Central memory CD8-positive, alpha-beta T cell (primary cell): ENCODE measurements at regions not wholly inside any gene's neighbourhood (a gene's known extent, or its start where the extent isn't known, plus 50 kb on each side); places are given as distances from the start of the nearest gene placed in this dataset.

ENCODE experiments used
- ATAC-seq: fragments of 150-1000 bp; cut with Tn5 transposase; replicated peaks from 2 replicates; pipeline ENCODE4 v1.10.0; 2022; ENCODE audit warnings: mild to moderate bottlenecking, moderate FRiP score, moderate number of reproducible peaks; ENCODE audit not compliant: poor library complexity, severe bottlenecking; ENCODE audit errors: extremely low read depth
- DNase-seq, 2 donors: peaks; one replicate each; pipeline ENCODE4 v3.0.0; 2021; ENCODE audit warnings: low spot score in 2 of 2
- H3K27ac Mint-ChIP-seq: one replicate; pipeline ENCODE4 v1.8.0; 2022; ENCODE audit warnings: low read depth, mild to moderate bottlenecking, moderate library complexity, mixed read lengths
- H3K27me3 Mint-ChIP-seq: one replicate; pipeline ENCODE4 v1.8.0; 2022; ENCODE audit warnings: mixed read lengths
- H3K36me3 Mint-ChIP-seq: one replicate; pipeline ENCODE4 v1.8.0; 2022; ENCODE audit warnings: mild to moderate bottlenecking, moderate library complexity, mixed read lengths; ENCODE audit not compliant: insufficient read depth
- H3K4me1 Mint-ChIP-seq: one replicate; pipeline ENCODE4 v1.8.0; 2022; ENCODE audit warnings: mixed read lengths
- H3K4me3 Mint-ChIP-seq: one replicate; pipeline ENCODE4 v1.8.0; 2022; ENCODE audit warnings: mild to moderate bottlenecking, moderate library complexity, mixed read lengths
- H3K9me3 Mint-ChIP-seq: one replicate; pipeline ENCODE4 v1.8.0; 2022; ENCODE audit warnings: mixed read lengths

DNA sequence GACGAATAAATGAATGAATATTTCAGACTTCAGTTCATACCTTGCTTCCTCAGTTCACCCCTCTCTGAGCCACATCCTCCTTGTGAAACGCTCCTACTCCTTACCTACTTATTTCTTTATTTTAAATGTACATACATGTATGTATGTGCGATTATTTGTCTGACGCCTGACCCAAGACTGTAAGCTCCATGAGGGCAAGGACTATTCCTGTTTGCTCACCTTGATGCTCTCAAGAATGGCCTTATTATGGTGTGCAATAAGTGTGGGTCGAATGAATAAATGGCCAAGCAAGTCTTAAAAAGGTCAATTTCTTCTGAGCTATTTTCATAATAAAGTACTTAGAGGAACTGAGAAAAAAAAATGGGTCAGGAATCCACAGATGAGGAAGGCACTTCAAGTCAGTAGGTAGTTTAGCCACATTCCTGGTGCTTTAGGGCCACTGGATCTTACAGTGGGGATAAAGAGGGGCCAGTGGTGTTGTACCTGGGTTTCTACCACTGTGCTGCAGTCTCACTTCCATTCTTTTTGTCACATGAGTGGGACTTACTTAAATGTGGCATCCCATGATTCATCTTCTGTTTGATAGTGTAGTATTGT is 74.7 kb downstream of the SDC1 start:
- Mint-ChIP-seq H3K27me3 (peaks cover 71% of the 10 kb centered on the region), H3K4me3 (no peak overlapping the region), H3K9me3 (no peaks in the 10 kb centered on the region), H3K27ac (no peak overlapping the region), H3K36me3 (no peaks in the 10 kb centered on the region), H3K4me1 (no peaks in the 10 kb centered on the region)
- ATAC-seq (no peak), DNase-seq (no peak)

DNA sequence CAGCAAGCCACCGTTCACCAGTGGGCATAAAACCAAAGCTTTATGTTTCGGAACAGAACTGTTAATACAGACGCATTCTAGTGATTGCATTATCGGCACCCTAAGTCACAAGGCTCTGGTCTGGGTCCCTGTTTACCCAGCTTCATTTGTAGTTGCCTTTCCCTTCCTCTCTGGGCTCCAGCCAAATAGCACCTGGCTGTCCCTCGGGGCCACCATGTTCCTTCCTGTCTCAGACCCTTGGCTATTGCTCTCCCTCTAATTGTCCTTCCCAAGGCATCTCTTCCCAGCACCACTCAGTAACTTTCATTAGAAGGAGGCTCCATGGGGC is 75.3 kb downstream of the SDC1 start:
- H3K27ac Mint-ChIP-seq: no peak overlapping the region
- DNase-seq (no peak), ATAC-seq (no peak)
- H3K4me1 Mint-ChIP-seq: no peaks in the 10 kb centered on the region
- no peaks in the 10 kb centered on the region for H3K36me3 Mint-ChIP-seq
- H3K9me3 Mint-ChIP-seq: no peaks in the 10 kb centered on the region
- H3K4me3 Mint-ChIP-seq: no peak overlapping the region
- H3K27me3 Mint-ChIP-seq: peaks cover 72% of the 10 kb centered on the region

DNA sequence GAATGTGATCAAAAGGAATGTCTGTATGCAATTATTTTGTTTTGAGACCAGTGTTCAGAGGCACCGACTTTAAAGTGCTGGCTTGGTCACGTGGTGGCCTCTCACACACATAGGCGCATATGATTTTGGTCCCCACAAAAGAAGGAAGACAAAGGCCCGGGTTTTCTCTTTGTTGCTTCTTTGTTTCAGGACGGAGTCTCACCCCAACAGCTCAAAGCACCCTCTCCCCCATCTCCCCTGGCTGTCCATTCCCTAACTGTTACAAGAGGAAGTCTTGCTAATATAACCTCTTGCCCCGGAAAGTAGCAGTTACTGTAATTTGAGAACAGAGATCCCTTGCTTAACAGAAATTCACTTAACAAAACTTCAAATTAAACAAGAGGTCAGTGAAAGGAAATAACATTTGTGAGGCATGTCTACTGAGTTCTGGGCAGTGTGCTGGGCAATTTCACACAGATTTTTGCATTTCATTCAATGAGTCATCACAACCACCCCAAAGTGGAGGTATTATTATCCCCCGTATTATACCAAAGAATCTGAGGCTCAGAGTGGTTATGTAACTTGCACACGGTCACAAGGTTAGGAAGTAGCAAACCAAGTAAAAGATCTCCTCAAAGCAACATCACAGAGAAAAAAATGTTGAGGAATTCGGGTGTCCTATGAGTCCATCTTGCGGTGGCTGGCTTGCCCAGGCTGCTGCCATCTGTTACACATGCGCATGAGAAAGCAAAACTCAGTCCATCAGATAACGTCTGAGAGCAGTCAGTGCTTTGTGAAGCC is 75.8 kb downstream of the SDC1 start:
- H3K36me3 Mint-ChIP-seq: no peaks in the 10 kb centered on the region
- DNase-seq (no peak), ATAC-seq (no peak)
- no peak overlapping the region for H3K4me3 Mint-ChIP-seq
- H3K27me3 Mint-ChIP-seq: peaks cover 72% of the 10 kb centered on the region
- H3K27ac Mint-ChIP-seq: no peak overlapping the region
- no peaks in the 10 kb centered on the region for H3K4me1 Mint-ChIP-seq
- no peaks in the 10 kb centered on the region for H3K9me3 Mint-ChIP-seq

DNA sequence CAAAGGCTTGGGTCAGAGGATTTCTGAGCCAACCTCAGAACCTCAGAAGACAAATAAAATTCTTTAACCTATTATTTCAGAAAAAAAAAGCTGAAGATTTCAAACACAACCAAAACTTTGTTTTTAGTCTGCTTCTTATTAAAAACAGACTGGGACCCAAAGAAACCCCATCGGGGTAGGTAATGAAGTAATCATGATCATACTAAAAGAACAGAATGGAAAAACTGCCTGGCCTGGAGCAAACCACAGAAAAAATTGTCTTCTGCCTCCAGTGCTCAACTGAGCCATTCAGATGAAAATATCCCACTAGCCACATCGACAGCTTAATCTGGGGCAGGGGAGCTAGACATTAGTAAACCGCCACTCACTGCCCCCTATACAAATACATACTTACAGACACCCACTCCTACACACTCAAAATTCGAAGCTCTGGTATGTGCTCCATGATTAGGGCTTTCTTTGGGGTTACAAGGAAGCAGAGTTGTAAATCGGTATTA is 76.5 kb downstream of the SDC1 start:
- Mint-ChIP-seq H3K27me3 (peaks cover 72% of the 10 kb centered on the region), H3K4me1 (no peaks in the 10 kb centered on the region), H3K9me3 (no peaks in the 10 kb centered on the region), H3K36me3 (no peaks in the 10 kb centered on the region), H3K4me3 (no peak overlapping the region), H3K27ac (no peak overlapping the region)
- DNase-seq (no peak), ATAC-seq (no peak)

DNA sequence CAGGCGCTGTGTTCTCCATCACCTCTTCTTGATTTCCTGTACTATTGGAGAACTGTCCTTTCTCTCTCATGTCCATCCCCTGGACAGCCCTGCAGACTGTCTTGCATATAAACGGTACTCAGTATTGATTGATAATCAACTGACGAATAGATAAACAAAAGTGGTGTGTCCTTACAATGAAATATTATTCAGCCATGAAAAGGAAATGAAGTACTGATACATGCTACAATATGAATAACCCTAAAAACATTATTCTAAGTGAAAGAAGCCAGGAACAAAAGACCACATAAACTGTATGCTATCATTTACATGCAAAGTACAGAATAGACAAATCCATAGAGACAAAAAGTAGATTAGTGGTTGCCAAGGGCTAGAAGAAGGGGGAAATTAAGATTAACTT is 77.6 kb downstream of the SDC1 start:
- Mint-ChIP-seq H3K9me3 (no peaks in the 10 kb centered on the region), H3K4me1 (no peaks in the 10 kb centered on the region), H3K4me3 (no peak overlapping the region), H3K36me3 (no peaks in the 10 kb centered on the region), H3K27me3 (peaks cover 74% of the 10 kb centered on the region), H3K27ac (no peak overlapping the region)
- DNase-seq (no peak), ATAC-seq (no peak)

DNA sequence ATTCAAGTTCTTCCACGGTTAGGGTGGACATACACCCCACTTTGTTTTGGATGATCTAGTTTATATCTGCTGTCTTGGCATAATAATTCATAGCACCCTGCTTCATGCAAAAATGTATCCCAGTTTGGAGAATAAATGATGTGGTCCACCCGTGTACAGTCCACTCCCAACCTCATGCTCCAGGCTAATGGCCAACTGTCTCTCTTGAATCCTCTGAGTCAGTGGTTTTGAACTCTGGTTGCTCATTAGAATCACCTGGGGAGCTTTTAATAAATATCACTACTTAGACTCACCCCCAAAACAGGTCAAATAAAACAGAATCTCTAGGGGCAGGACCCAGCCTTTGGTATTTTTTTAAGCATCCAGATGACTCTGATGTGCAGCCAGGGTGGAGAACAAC is 78.5 kb downstream of the SDC1 start:
- ATAC-seq: no peak

DNA sequence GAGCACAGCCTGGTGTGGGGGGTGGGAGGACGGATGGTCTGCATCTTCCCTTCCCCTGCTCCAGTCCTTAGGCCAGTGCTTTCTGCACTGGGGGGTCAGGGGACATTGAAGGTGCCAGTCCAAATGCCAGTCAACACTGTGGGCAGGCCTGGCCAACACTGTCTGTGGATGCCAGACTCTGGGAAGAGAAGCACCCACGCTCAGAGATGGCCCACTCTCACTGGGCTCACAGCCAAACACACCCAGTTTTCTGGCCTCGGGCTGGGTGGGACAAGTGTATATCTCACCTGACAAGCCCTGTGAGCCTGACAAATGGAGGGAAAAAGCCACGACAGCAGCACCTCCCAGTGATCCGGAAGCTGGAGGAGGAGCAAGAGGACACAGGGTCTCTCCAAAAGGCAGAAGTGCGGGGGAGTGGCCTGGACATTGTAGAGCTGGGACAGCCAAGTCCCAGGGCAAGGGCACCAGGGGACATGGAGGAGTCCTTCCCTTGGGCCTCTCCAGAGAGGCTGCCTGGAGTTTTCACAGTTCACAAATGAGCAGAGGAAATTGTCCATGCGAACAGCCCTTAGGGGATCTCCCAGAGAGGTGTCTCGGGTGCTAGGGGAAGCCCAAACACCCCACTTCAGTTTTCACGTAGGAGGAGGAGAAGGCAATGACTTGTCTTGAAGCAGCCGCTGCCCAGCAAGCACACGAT is 79.3 kb downstream of the SDC1 start:
- no peaks in the 10 kb centered on the region for H3K4me1 Mint-ChIP-seq
- DNase-seq: no peak
- H3K27ac Mint-ChIP-seq: no peak overlapping the region
- H3K4me3 Mint-ChIP-seq: no peak overlapping the region
- H3K36me3 Mint-ChIP-seq: no peaks in the 10 kb centered on the region
- no peaks in the 10 kb centered on the region for H3K9me3 Mint-ChIP-seq
- no peak for ATAC-seq
- H3K27me3 Mint-ChIP-seq: peaks cover 72% of the 10 kb centered on the region

More for the DNA sequence above, 78.5 kb downstream of the SDC1 start:
- Mint-ChIP-seq H3K9me3 (no peaks in the 10 kb centered on the region), H3K27ac (no peak overlapping the region), H3K4me3 (no peak overlapping the region), H3K36me3 (no peaks in the 10 kb centered on the region), H3K27me3 (peaks cover 74% of the 10 kb centered on the region), H3K4me1 (no peaks in the 10 kb centered on the region)
- DNase-seq: no peak

DNA sequence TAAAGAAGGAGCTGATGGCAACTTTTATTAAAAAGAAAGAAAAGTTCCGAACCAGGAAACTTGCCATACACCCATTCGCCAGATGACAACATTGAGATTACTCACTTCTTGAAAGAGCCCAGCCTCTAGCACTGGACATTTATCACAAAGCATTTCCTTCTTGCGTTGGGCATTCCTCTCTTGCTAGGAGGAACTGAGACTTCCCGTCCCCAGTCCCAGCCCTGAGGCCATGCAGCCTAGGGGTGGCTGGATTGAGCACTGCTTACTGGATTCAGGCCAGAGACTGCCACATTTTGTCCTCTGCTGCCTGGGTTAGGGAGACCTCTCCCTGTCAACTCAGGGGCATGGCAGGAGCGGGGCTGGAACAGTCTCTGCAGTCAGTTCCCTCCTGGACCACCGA is 80.1 kb downstream of the SDC1 start:
- H3K27ac Mint-ChIP-seq: no peak overlapping the region
- H3K27me3 Mint-ChIP-seq: peaks cover 64% of the 10 kb centered on the region
- no peak overlapping the region for H3K4me3 Mint-ChIP-seq
- H3K4me1 Mint-ChIP-seq: no peaks in the 10 kb centered on the region
- no peaks in the 10 kb centered on the region for H3K9me3 Mint-ChIP-seq
- no peaks in the 10 kb centered on the region for H3K36me3 Mint-ChIP-seq
- ATAC-seq: no peak
- DNase-seq: no peak

DNA sequence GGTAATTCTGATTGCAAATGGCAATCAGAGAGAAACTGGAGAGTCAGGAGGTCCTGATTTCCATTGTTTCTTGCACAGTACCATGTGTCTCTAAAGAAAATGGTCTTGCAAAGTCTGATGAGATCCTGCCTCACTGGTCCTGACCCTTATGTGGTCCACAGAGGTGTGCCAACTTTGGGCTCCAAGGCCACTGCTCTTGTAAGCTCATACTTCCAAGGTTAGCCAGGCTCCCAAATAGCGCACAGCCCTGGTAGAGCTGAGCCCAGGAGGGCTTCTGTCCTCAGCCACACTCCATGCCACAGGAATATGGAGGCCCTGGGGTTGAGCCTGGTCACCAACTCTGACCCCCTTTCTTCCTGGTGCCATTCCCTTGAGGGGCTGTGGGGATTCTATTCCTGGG is 80.7 kb downstream of the SDC1 start:
- H3K27me3 Mint-ChIP-seq: peaks cover 57% of the 10 kb centered on the region
- H3K27ac Mint-ChIP-seq: no peak overlapping the region
- ATAC-seq: no peak
- H3K36me3 Mint-ChIP-seq: no peaks in the 10 kb centered on the region
- H3K9me3 Mint-ChIP-seq: no peaks in the 10 kb centered on the region
- DNase-seq: no peak
- H3K4me1 Mint-ChIP-seq: no peaks in the 10 kb centered on the region
- H3K4me3 Mint-ChIP-seq: no peak overlapping the region

DNA sequence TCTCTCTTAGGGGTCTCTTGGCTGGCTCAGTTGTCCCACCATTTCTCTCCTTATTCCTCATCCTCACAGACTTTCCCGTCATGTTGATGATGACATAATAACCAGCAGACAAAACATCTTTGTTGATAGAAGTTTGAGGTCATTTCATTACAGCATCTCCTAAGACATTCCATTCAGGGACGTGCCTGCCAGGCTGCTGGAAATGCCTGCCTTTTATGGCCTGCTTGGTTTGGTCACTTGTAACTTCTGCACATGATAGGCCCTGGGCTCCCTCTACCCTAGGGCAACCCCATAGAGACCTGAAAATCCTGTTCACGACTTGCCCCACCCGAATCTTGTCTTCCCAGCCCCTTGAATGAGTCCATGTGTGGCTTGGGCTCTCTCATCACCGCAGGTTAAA is 81.7 kb downstream of the SDC1 start:
- no peaks in the 10 kb centered on the region for H3K36me3 Mint-ChIP-seq
- H3K4me1 Mint-ChIP-seq: no peaks in the 10 kb centered on the region
- no peaks in the 10 kb centered on the region for H3K9me3 Mint-ChIP-seq
- no peak for ATAC-seq
- H3K27me3 Mint-ChIP-seq: peaks cover 53% of the 10 kb centered on the region
- no peak overlapping the region for H3K4me3 Mint-ChIP-seq
- DNase-seq: no peak
- no peak overlapping the region for H3K27ac Mint-ChIP-seq

DNA sequence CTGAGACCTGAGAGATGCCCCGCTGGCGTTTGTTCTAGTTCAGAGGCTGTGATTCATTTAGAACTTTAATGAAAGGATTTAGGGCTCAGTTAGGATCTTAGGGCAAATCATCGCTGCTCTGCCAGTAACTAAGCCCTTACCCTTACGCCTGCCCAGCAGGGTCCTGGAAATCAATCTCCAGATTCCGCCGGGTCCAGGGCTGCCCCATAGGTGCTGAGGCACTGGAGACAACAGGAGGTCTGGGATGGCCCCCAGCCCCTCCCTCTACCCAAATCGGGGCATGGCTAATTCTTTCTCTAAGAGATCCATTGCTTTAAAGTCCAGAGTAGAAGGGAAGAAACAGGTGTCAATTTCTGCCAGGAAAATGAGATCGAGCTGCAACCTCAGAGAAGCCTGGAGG is 83.1 kb downstream of the SDC1 start:
- ATAC-seq (no peak), DNase-seq (no peak)
- Mint-ChIP-seq H3K4me3 (no peak overlapping the region), H3K27ac (no peak overlapping the region), H3K4me1 (no peaks in the 10 kb centered on the region), H3K27me3 (peaks cover 42% of the 10 kb centered on the region), H3K36me3 (no peaks in the 10 kb centered on the region), H3K9me3 (no peaks in the 10 kb centered on the region)

DNA sequence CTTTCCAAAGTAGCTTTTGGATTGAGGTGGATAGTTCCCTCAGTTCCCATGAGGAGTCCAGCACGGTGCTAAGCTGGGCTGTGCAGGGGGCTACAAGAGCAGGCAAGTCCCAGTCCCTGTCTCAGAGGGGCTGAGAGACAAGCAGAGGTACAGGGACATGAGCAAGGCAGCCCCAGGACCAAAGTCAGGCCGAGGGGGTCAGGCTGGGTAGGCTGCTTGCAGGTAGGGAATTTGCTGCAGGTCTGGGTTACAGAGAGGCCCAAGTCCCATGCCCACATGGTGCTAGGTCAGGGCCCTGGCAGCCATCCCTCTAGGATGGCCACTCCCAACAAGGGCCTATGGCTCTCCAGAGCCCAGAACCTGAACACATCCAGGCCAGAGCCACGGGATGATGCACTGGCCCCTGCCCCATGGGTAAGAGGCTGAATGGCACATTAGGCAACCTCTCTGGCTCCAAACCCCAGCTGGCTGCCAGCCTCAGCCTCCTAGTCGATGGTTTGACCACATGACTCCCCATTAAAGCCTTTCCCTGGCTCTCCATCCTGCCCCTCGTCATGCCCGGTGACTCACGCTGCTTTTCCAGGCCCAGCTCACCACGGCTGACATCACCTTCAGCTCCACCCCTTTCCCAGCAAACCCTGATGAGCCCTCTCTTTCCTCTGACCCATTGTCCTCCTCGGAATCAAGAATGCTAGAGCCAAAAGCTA is 83.7 kb downstream of the SDC1 start:
- no peak overlapping the region for H3K4me3 Mint-ChIP-seq
- ATAC-seq (no peak), DNase-seq (no peak)
- H3K9me3 Mint-ChIP-seq: no peaks in the 10 kb centered on the region
- peaks cover 36% of the 10 kb centered on the region for H3K27me3 Mint-ChIP-seq
- H3K36me3 Mint-ChIP-seq: no peaks in the 10 kb centered on the region
- no peaks in the 10 kb centered on the region for H3K4me1 Mint-ChIP-seq
- H3K27ac Mint-ChIP-seq: no peak overlapping the region
